Amniotic stem cell (primary cell): ENCODE measurements at regions not wholly inside any gene's neighbourhood (a gene's known extent, or its start where the extent isn't known, plus 50 kb on each side); places are given as distances from the start of the nearest gene placed in this dataset.
"Not testable (repeated sequence)": the region's sequence is repeated elsewhere in the genome, so short reads cannot be mapped to it uniquely, and the experiment has no call there.

Experiments
- DNase-seq: peaks from one replicate; lab custom pipeline; 2025; lab: John Stamatoyannopoulos, UW

- no peak for DNase-seq
These were observed 361.4 kb upstream of the POU5F2 start for GRCh38 chr5:94102849-94103248.

GRCh38 chr5:94097384-94097783, 356.0 kb upstream of the POU5F2 start:
- DNase-seq = not testable (repeated sequence)

- DNase-seq = no peak
These were observed 353.5 kb upstream of the POU5F2 start for GRCh38 chr5:94094793-94095441.

- no peak for DNase-seq
These were observed 351.9 kb upstream of the POU5F2 start for GRCh38 chr5:94093300-94093699.

GRCh38 chr5:94086635-94087034, 345.2 kb upstream of the POU5F2 start:
- DNase-seq = not testable (repeated sequence)

GRCh38 chr5:94086194-94086593, 344.8 kb upstream of the POU5F2 start:
- DNase-seq = no peak

- no peak for DNase-seq
These were observed 341.0 kb upstream of the POU5F2 start for GRCh38 chr5:94082405-94082804.

- DNase-seq = no peak
These were observed 339.7 kb upstream of the POU5F2 start for GRCh38 chr5:94081088-94081487.

- DNase-seq = no peak
These were observed 339.0 kb upstream of the POU5F2 start for GRCh38 chr5:94080390-94080789.

- DNase-seq = no peak
These were observed 330.7 kb upstream of the POU5F2 start for GRCh38 chr5:94072116-94072515.

- DNase-seq = no peak
These were observed 325.2 kb upstream of the POU5F2 start for GRCh38 chr5:94066437-94067207.

- no peak for DNase-seq
These were observed 322.6 kb upstream of the POU5F2 start for GRCh38 chr5:94064025-94064424.

GRCh38 chr5:94057655-94058054, 316.3 kb upstream of the POU5F2 start:
- DNase-seq = no peak

- DNase-seq = no peak
These were observed 315.8 kb upstream of the POU5F2 start for GRCh38 chr5:94057217-94057616.

GRCh38 chr5:94049307-94049922, 308.0 kb upstream of the POU5F2 start:
- DNase-seq = not testable (repeated sequence)

GRCh38 chr5:94045839-94046782, 304.7 kb upstream of the POU5F2 start:
- DNase-seq = no peak

- DNase-seq = no peak
These were observed 301.9 kb upstream of the POU5F2 start for GRCh38 chr5:94043311-94043710.

GRCh38 chr5:94040591-94041148, 299.3 kb upstream of the POU5F2 start:
- DNase-seq = no peak

GRCh38 chr5:94039101-94039500, 297.7 kb upstream of the POU5F2 start:
- no peak for DNase-seq

GRCh38 chr5:94031631-94032030, 290.2 kb upstream of the POU5F2 start:
- DNase-seq = no peak

GRCh38 chr5:94028001-94028400, 286.6 kb upstream of the POU5F2 start:
- DNase-seq = no peak

GRCh38 chr5:94027145-94027544, 285.7 kb upstream of the POU5F2 start:
- DNase-seq = no peak
